Right lobe of liver (tissue), 4 donors: ENCODE measurements at regions not wholly inside any gene's neighbourhood (a gene's known extent, or its start where the extent isn't known, plus 50 kb on each side); places are given as distances from the start of the nearest gene placed in this dataset.

Experiments
- POLR2A ChIP-seq: fragments of 450-650 bp; IDR thresholded peaks from one replicate; pipeline ENCODE4 v1.6.1; 2017; ENCODE audit warnings: antibody characterized with exemption, mild to moderate bottlenecking
- TF ChIP-seq, protein P1 (sequence below), 4 donors: fragments of 200-600 bp in 3 of 4; fragments of 450-650 bp in 1 of 4; IDR thresholded peaks; one replicate each; pipeline versions ENCODE4 v1.5.1 to v1.8.0; 2016 to 2022; ENCODE audit warnings: antibody characterized with exemption in 4 of 4, mild to moderate bottlenecking in 2 of 4
- donor health status: DM: no; HTN: no; CAD: no.
- donor health status: DM: no; HTN: no; CAD: no.
- donor health status: DM: no; HTN: yes; CAD: no.

GRCh38 chr15:92843326-92843725 is 56.8 kb upstream of the CHD2 start:
- TF ChIP-seq, protein P1, sequence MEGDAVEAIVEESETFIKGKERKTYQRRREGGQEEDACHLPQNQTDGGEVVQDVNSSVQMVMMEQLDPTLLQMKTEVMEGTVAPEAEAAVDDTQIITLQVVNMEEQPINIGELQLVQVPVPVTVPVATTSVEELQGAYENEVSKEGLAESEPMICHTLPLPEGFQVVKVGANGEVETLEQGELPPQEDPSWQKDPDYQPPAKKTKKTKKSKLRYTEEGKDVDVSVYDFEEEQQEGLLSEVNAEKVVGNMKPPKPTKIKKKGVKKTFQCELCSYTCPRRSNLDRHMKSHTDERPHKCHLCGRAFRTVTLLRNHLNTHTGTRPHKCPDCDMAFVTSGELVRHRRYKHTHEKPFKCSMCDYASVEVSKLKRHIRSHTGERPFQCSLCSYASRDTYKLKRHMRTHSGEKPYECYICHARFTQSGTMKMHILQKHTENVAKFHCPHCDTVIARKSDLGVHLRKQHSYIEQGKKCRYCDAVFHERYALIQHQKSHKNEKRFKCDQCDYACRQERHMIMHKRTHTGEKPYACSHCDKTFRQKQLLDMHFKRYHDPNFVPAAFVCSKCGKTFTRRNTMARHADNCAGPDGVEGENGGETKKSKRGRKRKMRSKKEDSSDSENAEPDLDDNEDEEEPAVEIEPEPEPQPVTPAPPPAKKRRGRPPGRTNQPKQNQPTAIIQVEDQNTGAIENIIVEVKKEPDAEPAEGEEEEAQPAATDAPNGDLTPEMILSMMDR (IDR thresholded peaks at IDR 0.05): no peak
- TF ChIP-seq POLR2A: no peak
